WTC11 (cell line): ENCODE measurements at regions not wholly inside any gene's neighbourhood (a gene's known extent, or its start where the extent isn't known, plus 50 kb on each side); places are given as distances from the start of the nearest gene placed in this dataset.

Source experiments
- ATAC-seq: fragments of 200-7000 bp; cut with Tn5 transposase; 2 replicates; pipeline ENCODE4 v1.10.0; 2021; ENCODE audit warnings: mild to moderate bottlenecking, moderate library complexity
- CTCF ChIA-PET: fragments of 300-600 bp; sonication (Branson Sonifier 250); formaldehyde crosslinking; loops from one replicate; lab custom pipeline; 2021; ENCODE audit warnings: antibody characterized with exemption; lab: Charles Lee
- POLR2A ChIA-PET: fragments of 350-600 bp; sonication (Branson Sonifier 250); formaldehyde crosslinking; loops from one replicate; lab custom pipeline; 2021; ENCODE audit warnings: antibody characterized with exemption; lab: Charles Lee
- DNase-seq: peaks from one replicate; pipeline ENCODE4 v3.0.0; 2021; ENCODE audit warnings: low spot score
- H3K27ac Mint-ChIP-seq: 2 replicates; pipeline ENCODE4 v1.8.0; 2021; ENCODE audit warnings: mixed read lengths
- H3K27me3 Mint-ChIP-seq: 2 replicates; pipeline ENCODE4 v1.8.0; 2021; ENCODE audit warnings: low read depth, mild to moderate bottlenecking, moderate library complexity, mixed read lengths
- H3K36me3 Mint-ChIP-seq: 2 replicates; pipeline ENCODE4 v1.8.0; 2021; ENCODE audit warnings: mixed read lengths
- H3K4me1 Mint-ChIP-seq: 2 replicates; pipeline ENCODE4 v1.8.0; 2022; ENCODE audit warnings: mixed read lengths
- H3K4me3 Mint-ChIP-seq: 2 replicates; pipeline ENCODE4 v1.8.0; 2021; ENCODE audit warnings: mild to moderate bottlenecking, moderate library complexity, mixed read lengths
- H3K9me3 Mint-ChIP-seq: 2 replicates; pipeline ENCODE4 v1.8.0; 2021; ENCODE audit warnings: mixed read lengths
- CBFB ChIP-seq: sonication (generic); formaldehyde crosslinking; IDR thresholded peaks from 2 replicates; pipeline ENCODE4 v1.8.1; 2022; ENCODE audit warnings: mild to moderate bottlenecking, low read depth, missing genetic modification reagents
- CREB1 ChIP-seq: sonication (generic); formaldehyde crosslinking; IDR thresholded peaks from 2 replicates; pipeline ENCODE4 v1.8.0; 2023; ENCODE audit warnings: mild to moderate bottlenecking, missing genetic modification reagents
- GTF2I ChIP-seq: fragments of 250-450 bp; sonication (Bioruptor Pico); conservative IDR thresholded peaks from 2 replicates; pipeline ENCODE4 v1.4.0; 2021; ENCODE audit warnings: mild to moderate bottlenecking
- KAT7 ChIP-seq: sonication (generic); formaldehyde crosslinking; IDR thresholded peaks from 2 replicates; pipeline ENCODE4 v1.8.1; 2023; ENCODE audit warnings: missing genetic modification reagents, mild to moderate bottlenecking, borderline replicate concordance
- MYBL2 ChIP-seq: sonication (generic); formaldehyde crosslinking; IDR thresholded peaks from 2 replicates; pipeline ENCODE4 v1.8.1; 2023; ENCODE audit warnings: mild to moderate bottlenecking, moderate library complexity, missing genetic modification reagents
- NFYB ChIP-seq: sonication (generic); formaldehyde crosslinking; conservative IDR thresholded peaks from 2 replicates; pipeline ENCODE4 v1.8.0; 2022; ENCODE audit warnings: low read depth, missing genetic modification reagents
- NR2C2 ChIP-seq: sonication (generic); formaldehyde crosslinking; IDR thresholded peaks from 2 replicates; pipeline ENCODE4 v1.8.0; 2022; ENCODE audit warnings: mild to moderate bottlenecking, missing genetic modification reagents
- OVOL2 ChIP-seq: fragments of 250-450 bp; sonication (Bioruptor Pico); IDR thresholded peaks from 2 replicates; pipeline ENCODE4 v1.9.0; 2021; ENCODE audit warnings: mild to moderate bottlenecking, borderline replicate concordance
- PRRX2 ChIP-seq: fragments of 250-450 bp; sonication (Bioruptor Pico); IDR thresholded peaks from 2 replicates; pipeline ENCODE4 v1.8.0; 2021; ENCODE audit warnings: mild to moderate bottlenecking
- SMAD3 ChIP-seq: sonication (generic); formaldehyde crosslinking; IDR thresholded peaks from 2 replicates; pipeline ENCODE4 v1.8.0; 2022; ENCODE audit warnings: missing genetic modification reagents, mild to moderate bottlenecking, borderline replicate concordance
- TEAD1 ChIP-seq: sonication (generic); formaldehyde crosslinking; IDR thresholded peaks from 2 replicates; pipeline ENCODE4 v1.8.0; 2022; ENCODE audit warnings: mild to moderate bottlenecking, missing genetic modification reagents
- ZBTB21 ChIP-seq: sonication (generic); formaldehyde crosslinking; IDR thresholded peaks from 2 replicates; pipeline ENCODE4 v1.8.1; 2023; ENCODE audit warnings: mild to moderate bottlenecking, missing genetic modification reagents, borderline replicate concordance
- ZNF121 ChIP-seq: sonication (generic); formaldehyde crosslinking; IDR thresholded peaks from 2 replicates; pipeline ENCODE4 v1.8.0; 2023; ENCODE audit warnings: missing genetic modification reagents
- ZNF138 ChIP-seq: sonication (generic); formaldehyde crosslinking; conservative IDR thresholded peaks from 2 replicates; pipeline ENCODE4 v1.8.1; 2022; ENCODE audit warnings: mild to moderate bottlenecking, moderate library complexity, missing genetic modification reagents
- ZNF317 ChIP-seq: sonication (generic); formaldehyde crosslinking; IDR thresholded peaks from 2 replicates; pipeline ENCODE4 v1.8.1; 2023; ENCODE audit warnings: low read depth, mild to moderate bottlenecking, moderate library complexity, missing genetic modification reagents, borderline replicate concordance
- ZNF416 ChIP-seq: fragments of 250-450 bp; sonication (Bioruptor Pico); IDR thresholded peaks from 2 replicates; pipeline ENCODE4 v1.9.0; 2021; ENCODE audit warnings: mild to moderate bottlenecking, inconsistent platforms
- ZNF671 ChIP-seq: fragments of 250-450 bp; sonication (Bioruptor Pico); IDR thresholded peaks from 2 replicates; pipeline ENCODE4 v1.8.0; 2021; ENCODE audit warnings: mild to moderate bottlenecking
- TF ChIP-seq, protein P1 (sequence below): sonication (generic); formaldehyde crosslinking; IDR thresholded peaks from 2 replicates; pipeline ENCODE4 v1.8.0; 2023; ENCODE audit warnings: missing genetic modification reagents
- TF ChIP-seq, protein P2 (sequence below): sonication (generic); formaldehyde crosslinking; IDR thresholded peaks from 2 replicates; pipeline ENCODE4 v1.8.1; 2022; ENCODE audit warnings: mild to moderate bottlenecking, missing genetic modification reagents, moderate library complexity, borderline replicate concordance
- TF ChIP-seq, protein P3 (sequence below): sonication (generic); formaldehyde crosslinking; conservative IDR thresholded peaks from 2 replicates; pipeline ENCODE4 v1.8.1; 2022; ENCODE audit warnings: mild to moderate bottlenecking, missing genetic modification reagents
- TF ChIP-seq, protein P4 (sequence below): sonication (generic); formaldehyde crosslinking; IDR thresholded peaks from 2 replicates; pipeline ENCODE4 v1.8.0; 2022; ENCODE audit warnings: mild to moderate bottlenecking, missing genetic modification reagents
- TF ChIP-seq, protein P5 (sequence below): sonication (generic); formaldehyde crosslinking; IDR thresholded peaks from 2 replicates; pipeline ENCODE4 v1.8.1; 2023; ENCODE audit warnings: mild to moderate bottlenecking, missing genetic modification reagents
- TF ChIP-seq, protein P6 (sequence below): fragments of 250-450 bp; sonication (Bioruptor Pico); IDR thresholded peaks from 2 replicates; pipeline ENCODE4 v1.9.0; 2021; ENCODE audit warnings: moderate library complexity, mild to moderate bottlenecking, inconsistent platforms, borderline replicate concordance
- TF ChIP-seq, protein P7 (sequence below): sonication (generic); formaldehyde crosslinking; IDR thresholded peaks from 2 replicates; pipeline ENCODE4 v1.8.1; 2023; ENCODE audit warnings: mild to moderate bottlenecking, missing genetic modification reagents, moderate library complexity
- TF ChIP-seq, protein P8 (sequence below): fragments of 250-450 bp; sonication (Bioruptor Pico); IDR thresholded peaks from 2 replicates; pipeline ENCODE4 v1.9.0; 2021; ENCODE audit warnings: mild to moderate bottlenecking

DNA sequence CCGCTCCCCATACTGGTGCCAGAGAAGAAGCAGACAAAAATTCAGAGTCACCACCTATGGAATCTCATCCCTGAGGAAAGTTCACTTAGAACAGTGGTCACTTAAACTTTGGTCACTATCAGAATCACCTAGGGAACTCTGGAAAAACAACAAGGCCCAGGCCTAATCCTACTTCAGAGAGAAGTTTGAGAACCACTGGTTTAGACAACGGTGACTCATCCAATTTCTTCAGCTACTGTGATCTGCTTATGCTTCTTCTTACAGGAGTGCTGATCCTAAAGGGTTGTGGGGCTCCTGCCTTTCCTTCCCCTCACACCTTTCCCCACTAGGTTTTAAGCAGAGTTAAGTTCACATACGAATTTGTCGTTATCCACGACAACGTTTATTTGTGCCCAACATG, 194.7 kb upstream of the KLF4 start:
- H3K9me3 Mint-ChIP-seq: peaks cover 7% of the 10 kb centered on the region
- POLR2A ChIA-PET: no interaction called here
- no peak overlapping the region for H3K4me3 Mint-ChIP-seq
- DNase-seq (no peak), ATAC-seq (no peak)
- H3K27me3 Mint-ChIP-seq: no peaks in the 10 kb centered on the region
- H3K4me1 Mint-ChIP-seq: peaks cover 19% of the 10 kb centered on the region
- TF ChIP-seq KAT7: no peak
- TF ChIP-seq, all 79 proteins: peak for 0
- peaks cover 2% of the 10 kb centered on the region; the same call in 1 of the 2 replicates for H3K36me3 Mint-ChIP-seq
- no peak overlapping the region for H3K27ac Mint-ChIP-seq
- CTCF ChIA-PET: no interaction called here

DNA sequence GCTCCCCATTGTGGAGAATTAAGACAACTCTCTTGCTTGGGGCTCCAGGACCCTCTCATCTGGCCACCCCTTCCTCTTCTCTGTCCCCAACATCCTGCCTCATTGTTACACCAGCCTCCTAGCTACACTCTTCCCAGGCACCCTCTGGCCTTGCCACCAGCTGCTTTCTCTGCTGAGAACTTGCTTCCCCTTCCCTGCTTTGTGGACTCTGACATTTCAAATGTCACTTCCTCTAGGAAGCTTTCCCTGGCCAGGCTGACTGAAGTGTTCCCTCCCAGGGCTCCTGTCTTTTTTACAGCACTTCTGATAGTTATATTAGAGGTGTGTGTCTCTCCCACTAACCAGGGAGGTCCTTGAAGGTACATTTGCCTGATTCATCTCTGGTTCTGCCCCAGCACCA, 194.0 kb upstream of the KLF4 start:
- Mint-ChIP-seq H3K9me3 (peaks cover 4% of the 10 kb centered on the region; the same call in 1 of the 2 replicates), H3K36me3 (no peaks in the 10 kb centered on the region), H3K4me3 (no peak overlapping the region), H3K27me3 (no peaks in the 10 kb centered on the region), H3K27ac (no peak overlapping the region), H3K4me1 (peaks cover 20% of the 10 kb centered on the region)
- DNase-seq (no peak), ATAC-seq (no peak)
- ChIA-PET POLR2A (no interaction called here), CTCF (interaction anchor here (1.1 kb wide), 1 partner anchor 196 kb away, joined by 3 read pairs; no protein-coding TSS in a partner anchor)
- TF ChIP-seq ZNF671 (CRISPR knock-in tag) (no peak), ZBTB21 (no peak), GTF2I (no peak), NFYB (CRISPR knock-in tag) (no peak), ZNF121 (CRISPR knock-in tag) (no peak), OVOL2 (CRISPR knock-in tag) (no peak), PRRX2 (CRISPR knock-in tag) (no peak), ZNF138 (CRISPR knock-in tag) (no peak), MYBL2 (CRISPR knock-in tag) (no peak), CREB1 (CRISPR knock-in tag) (no peak), KAT7 (no peak), CBFB (CRISPR knock-in tag) (no peak), NR2C2 (CRISPR knock-in tag) (no peak), TEAD1 (CRISPR knock-in tag) (no peak), ZNF317 (CRISPR knock-in tag) (no peak), SMAD3 (no peak)
- TF ChIP-seq, protein P1, sequence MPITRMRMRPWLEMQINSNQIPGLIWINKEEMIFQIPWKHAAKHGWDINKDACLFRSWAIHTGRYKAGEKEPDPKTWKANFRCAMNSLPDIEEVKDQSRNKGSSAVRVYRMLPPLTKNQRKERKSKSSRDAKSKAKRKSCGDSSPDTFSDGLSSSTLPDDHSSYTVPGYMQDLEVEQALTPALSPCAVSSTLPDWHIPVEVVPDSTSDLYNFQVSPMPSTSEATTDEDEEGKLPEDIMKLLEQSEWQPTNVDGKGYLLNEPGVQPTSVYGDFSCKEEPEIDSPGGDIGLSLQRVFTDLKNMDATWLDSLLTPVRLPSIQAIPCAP (CRISPR knock-in tag): no peak
- TF ChIP-seq, protein P2, sequence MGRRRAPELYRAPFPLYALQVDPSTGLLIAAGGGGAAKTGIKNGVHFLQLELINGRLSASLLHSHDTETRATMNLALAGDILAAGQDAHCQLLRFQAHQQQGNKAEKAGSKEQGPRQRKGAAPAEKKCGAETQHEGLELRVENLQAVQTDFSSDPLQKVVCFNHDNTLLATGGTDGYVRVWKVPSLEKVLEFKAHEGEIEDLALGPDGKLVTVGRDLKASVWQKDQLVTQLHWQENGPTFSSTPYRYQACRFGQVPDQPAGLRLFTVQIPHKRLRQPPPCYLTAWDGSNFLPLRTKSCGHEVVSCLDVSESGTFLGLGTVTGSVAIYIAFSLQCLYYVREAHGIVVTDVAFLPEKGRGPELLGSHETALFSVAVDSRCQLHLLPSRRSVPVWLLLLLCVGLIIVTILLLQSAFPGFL (CRISPR knock-in tag): no peak
- TF ChIP-seq, protein P3, sequence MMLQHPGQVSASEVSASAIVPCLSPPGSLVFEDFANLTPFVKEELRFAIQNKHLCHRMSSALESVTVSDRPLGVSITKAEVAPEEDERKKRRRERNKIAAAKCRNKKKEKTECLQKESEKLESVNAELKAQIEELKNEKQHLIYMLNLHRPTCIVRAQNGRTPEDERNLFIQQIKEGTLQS (CRISPR knock-in tag): no peak
- TF ChIP-seq, protein P4, sequence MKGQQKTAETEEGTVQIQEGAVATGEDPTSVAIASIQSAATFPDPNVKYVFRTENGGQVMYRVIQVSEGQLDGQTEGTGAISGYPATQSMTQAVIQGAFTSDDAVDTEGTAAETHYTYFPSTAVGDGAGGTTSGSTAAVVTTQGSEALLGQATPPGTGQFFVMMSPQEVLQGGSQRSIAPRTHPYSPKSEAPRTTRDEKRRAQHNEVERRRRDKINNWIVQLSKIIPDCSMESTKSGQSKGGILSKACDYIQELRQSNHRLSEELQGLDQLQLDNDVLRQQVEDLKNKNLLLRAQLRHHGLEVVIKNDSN (CRISPR knock-in tag): no peak

DNA sequence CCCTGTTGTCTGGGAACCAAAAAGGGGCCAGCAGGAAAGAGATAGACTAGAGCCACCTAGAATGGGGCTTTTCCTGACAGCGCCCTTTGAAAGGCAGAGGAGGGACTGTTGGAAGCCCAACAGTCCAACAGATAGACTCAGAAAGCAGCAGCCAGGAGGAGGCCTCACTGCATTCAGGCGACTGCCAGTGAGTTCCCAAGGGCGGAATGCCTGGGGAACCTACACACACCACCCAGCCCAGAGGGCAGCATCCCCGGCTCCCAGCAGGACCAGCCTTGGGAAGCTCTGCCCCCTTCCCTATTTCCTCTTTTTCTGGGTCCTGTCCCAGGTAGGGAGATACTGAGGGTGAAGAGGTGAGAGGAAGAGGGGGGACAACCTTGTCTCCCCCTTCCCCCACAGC, 192.4 kb upstream of the KLF4 start:
- peak; percentile 15 for DNase-seq
- Mint-ChIP-seq H3K27ac (no peak overlapping the region), H3K4me3 (no peak overlapping the region), H3K27me3 (no peaks in the 10 kb centered on the region), H3K4me1 (peaks cover 23% of the 10 kb centered on the region), H3K36me3 (no peaks in the 10 kb centered on the region), H3K9me3 (no peaks in the 10 kb centered on the region)
- CTCF ChIA-PET: no interaction called here
- POLR2A ChIA-PET: no interaction called here
- peak; percentile 89 for ATAC-seq
- TF ChIP-seq, protein P1 (CRISPR knock-in tag): no peak
- TF ChIP-seq PRRX2 (CRISPR knock-in tag): no peak
- TF ChIP-seq, protein P5, sequence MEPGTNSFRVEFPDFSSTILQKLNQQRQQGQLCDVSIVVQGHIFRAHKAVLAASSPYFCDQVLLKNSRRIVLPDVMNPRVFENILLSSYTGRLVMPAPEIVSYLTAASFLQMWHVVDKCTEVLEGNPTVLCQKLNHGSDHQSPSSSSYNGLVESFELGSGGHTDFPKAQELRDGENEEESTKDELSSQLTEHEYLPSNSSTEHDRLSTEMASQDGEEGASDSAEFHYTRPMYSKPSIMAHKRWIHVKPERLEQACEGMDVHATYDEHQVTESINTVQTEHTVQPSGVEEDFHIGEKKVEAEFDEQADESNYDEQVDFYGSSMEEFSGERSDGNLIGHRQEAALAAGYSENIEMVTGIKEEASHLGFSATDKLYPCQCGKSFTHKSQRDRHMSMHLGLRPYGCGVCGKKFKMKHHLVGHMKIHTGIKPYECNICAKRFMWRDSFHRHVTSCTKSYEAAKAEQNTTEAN: no peak
- no peak for TF ChIP-seq ZNF416
- TF ChIP-seq, protein P6, sequence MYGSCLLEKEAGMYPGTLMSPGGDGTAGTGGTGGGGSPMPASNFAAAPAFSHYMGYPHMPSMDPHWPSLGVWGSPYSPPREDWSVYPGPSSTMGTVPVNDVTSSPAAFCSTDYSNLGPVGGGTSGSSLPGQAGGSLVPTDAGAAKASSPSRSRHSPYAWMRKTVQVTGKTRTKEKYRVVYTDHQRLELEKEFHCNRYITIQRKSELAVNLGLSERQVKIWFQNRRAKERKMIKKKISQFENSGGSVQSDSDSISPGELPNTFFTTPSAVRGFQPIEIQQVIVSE (CRISPR knock-in tag): no peak
- TF ChIP-seq, protein P7, sequence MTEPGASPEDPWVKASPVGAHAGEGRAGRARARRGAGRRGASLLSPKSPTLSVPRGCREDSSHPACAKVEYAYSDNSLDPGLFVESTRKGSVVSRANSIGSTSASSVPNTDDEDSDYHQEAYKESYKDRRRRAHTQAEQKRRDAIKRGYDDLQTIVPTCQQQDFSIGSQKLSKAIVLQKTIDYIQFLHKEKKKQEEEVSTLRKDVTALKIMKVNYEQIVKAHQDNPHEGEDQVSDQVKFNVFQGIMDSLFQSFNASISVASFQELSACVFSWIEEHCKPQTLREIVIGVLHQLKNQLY (CRISPR knock-in tag): no peak
- TF ChIP-seq, protein P8, sequence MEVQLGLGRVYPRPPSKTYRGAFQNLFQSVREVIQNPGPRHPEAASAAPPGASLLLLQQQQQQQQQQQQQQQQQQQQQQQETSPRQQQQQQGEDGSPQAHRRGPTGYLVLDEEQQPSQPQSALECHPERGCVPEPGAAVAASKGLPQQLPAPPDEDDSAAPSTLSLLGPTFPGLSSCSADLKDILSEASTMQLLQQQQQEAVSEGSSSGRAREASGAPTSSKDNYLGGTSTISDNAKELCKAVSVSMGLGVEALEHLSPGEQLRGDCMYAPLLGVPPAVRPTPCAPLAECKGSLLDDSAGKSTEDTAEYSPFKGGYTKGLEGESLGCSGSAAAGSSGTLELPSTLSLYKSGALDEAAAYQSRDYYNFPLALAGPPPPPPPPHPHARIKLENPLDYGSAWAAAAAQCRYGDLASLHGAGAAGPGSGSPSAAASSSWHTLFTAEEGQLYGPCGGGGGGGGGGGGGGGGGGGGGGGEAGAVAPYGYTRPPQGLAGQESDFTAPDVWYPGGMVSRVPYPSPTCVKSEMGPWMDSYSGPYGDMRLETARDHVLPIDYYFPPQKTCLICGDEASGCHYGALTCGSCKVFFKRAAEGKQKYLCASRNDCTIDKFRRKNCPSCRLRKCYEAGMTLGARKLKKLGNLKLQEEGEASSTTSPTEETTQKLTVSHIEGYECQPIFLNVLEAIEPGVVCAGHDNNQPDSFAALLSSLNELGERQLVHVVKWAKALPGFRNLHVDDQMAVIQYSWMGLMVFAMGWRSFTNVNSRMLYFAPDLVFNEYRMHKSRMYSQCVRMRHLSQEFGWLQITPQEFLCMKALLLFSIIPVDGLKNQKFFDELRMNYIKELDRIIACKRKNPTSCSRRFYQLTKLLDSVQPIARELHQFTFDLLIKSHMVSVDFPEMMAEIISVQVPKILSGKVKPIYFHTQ: no peak
- no peak for TF ChIP-seq CREB1 (CRISPR knock-in tag)
